HEK293 (cell line): ENCODE measurements at regions not wholly inside any gene's neighbourhood (a gene's known extent, or its start where the extent isn't known, plus 50 kb on each side); places are given as distances from the start of the nearest gene placed in this dataset.

Source experiments
- CTCF ChIA-PET: fragments of 350-600 bp; formaldehyde crosslinking; extraction: SDS; loops from one replicate; lab custom pipeline; 2021; ENCODE audit warnings: antibody characterized with exemption; lab: Yijun Ruan, JAX
- POLR2A ChIA-PET: fragments of 300-600 bp; formaldehyde crosslinking; extraction: SDS; loops from one replicate; lab custom pipeline; 2020; ENCODE audit warnings: antibody characterized with exemption, inconsistent platforms; lab: Yijun Ruan, JAX
- H3K27ac ChIP-seq: fragments of 200-500 bp; sonication (Bioruptor generic); 2 replicates; pipeline ENCODE4 v1.5.1; 2014; ENCODE audit warnings: low read depth, low read length, control low read depth, inconsistent platforms; ENCODE audit errors: extremely low read depth
- H3K36me3 ChIP-seq, 2 experiments: fragments of 200-500 bp in 1 of 2; sonication (Bioruptor generic) in 1 of 2; 1 replicate in 1 of 2; 2 replicates in 1 of 2; pipeline ENCODE4 v1.5.1; 2014 to 2017; ENCODE audit warnings: inconsistent platforms in 2 of 2, low read length in 2 of 2; ENCODE audit not compliant: control insufficient read depth in 2 of 2, insufficient read depth in 1 of 2
- H3K4me1 ChIP-seq: fragments of 200-500 bp; sonication (Bioruptor generic); 2 replicates; pipeline ENCODE4 v1.5.1; 2014; ENCODE audit warnings: mild to moderate bottlenecking, low read length, inconsistent platforms; ENCODE audit not compliant: control insufficient read depth, insufficient read depth
- H3K4me3 ChIP-seq: 2 replicates; pipeline ENCODE4 v1.5.1; 2011; ENCODE audit warnings: low read depth, mild to moderate bottlenecking, control low read depth, low read length, moderate library complexity
- H3K9me3 ChIP-seq: fragments of 200-500 bp; sonication (Bioruptor generic); 2 replicates; pipeline ENCODE4 v1.5.1; 2014; ENCODE audit warnings: low read depth, low read length, inconsistent platforms; ENCODE audit not compliant: control insufficient read depth, insufficient read depth
- GLI2 ChIP-seq: fragments of 450-650 bp; formaldehyde crosslinking; IDR thresholded peaks from 2 replicates; pipeline ENCODE4; 2017; ENCODE audit warnings: missing biosample characterization, missing genetic modification characterization, low read depth, borderline replicate concordance
- GLIS1 ChIP-seq: fragments of 450-650 bp; formaldehyde crosslinking; IDR thresholded peaks from 2 replicates; pipeline ENCODE4 v1.5.1; 2016; ENCODE audit warnings: missing biosample characterization, missing genetic modification characterization
- KLF16 ChIP-seq: fragments of 450-650 bp; formaldehyde crosslinking; IDR thresholded peaks from 2 replicates; pipeline ENCODE4 v1.5.1; 2017; ENCODE audit warnings: missing biosample characterization, missing genetic modification characterization
- ZBTB17 ChIP-seq: fragments of 450-650 bp; formaldehyde crosslinking; IDR thresholded peaks from 2 replicates; pipeline ENCODE4 v1.5.1; 2016; ENCODE audit warnings: missing biosample characterization, missing genetic modification characterization
- ZBTB7A ChIP-seq: fragments of 450-650 bp; formaldehyde crosslinking; IDR thresholded peaks from 2 replicates; pipeline ENCODE4 v1.5.1; 2016; ENCODE audit warnings: low read depth, missing biosample characterization, missing genetic modification characterization
- ZFP69B ChIP-seq: fragments of 450-650 bp; formaldehyde crosslinking; IDR thresholded peaks from 2 replicates; pipeline ENCODE4 v1.5.1; 2016; ENCODE audit warnings: missing biosample characterization, missing genetic modification characterization
- ZNF114 ChIP-seq: fragments of 450-650 bp; formaldehyde crosslinking; IDR thresholded peaks from 2 replicates; pipeline ENCODE4 v1.5.0; 2017; ENCODE audit warnings: missing biosample characterization, missing genetic modification characterization
- ZNF133 ChIP-seq: fragments of 450-650 bp; formaldehyde crosslinking; IDR thresholded peaks from 2 replicates; pipeline ENCODE4 v1.5.1; 2016; ENCODE audit warnings: missing biosample characterization, missing genetic modification characterization
- ZNF146 ChIP-seq: fragments of 450-650 bp; formaldehyde crosslinking; IDR thresholded peaks from 2 replicates; pipeline ENCODE4 v1.5.1; 2016; ENCODE audit warnings: missing biosample characterization, missing genetic modification characterization
- ZNF16 ChIP-seq: fragments of 450-650 bp; formaldehyde crosslinking; IDR thresholded peaks from 2 replicates; pipeline ENCODE4 v1.5.1; 2016; ENCODE audit warnings: low read depth, missing biosample characterization, missing genetic modification characterization
- ZNF169 ChIP-seq: fragments of 450-650 bp; formaldehyde crosslinking; IDR thresholded peaks from 2 replicates; pipeline ENCODE4 v1.5.1; 2016; ENCODE audit warnings: missing biosample characterization, missing genetic modification characterization
- ZNF433 ChIP-seq: fragments of 450-650 bp; formaldehyde crosslinking; IDR thresholded peaks from 2 replicates; pipeline ENCODE4 v1.5.1; 2016; ENCODE audit warnings: missing biosample characterization, missing genetic modification characterization, low read depth
- ZNF529 ChIP-seq: fragments of 450-650 bp; formaldehyde crosslinking; IDR thresholded peaks from 2 replicates; pipeline ENCODE4 v1.5.1; 2017; ENCODE audit warnings: missing genetic modification characterization, missing biosample characterization; ENCODE audit not compliant: insufficient replicate concordance
- ZNF549 ChIP-seq: fragments of 450-650 bp; IDR thresholded peaks from 2 replicates; pipeline ENCODE4 v1.5.1; 2018; ENCODE audit warnings: missing biosample characterization, missing genetic modification characterization, mild to moderate bottlenecking, inconsistent platforms, moderate library complexity
- ZNF558 ChIP-seq: fragments of 450-650 bp; formaldehyde crosslinking; IDR thresholded peaks from 2 replicates; pipeline ENCODE4 v1.5.1; 2016; ENCODE audit warnings: missing biosample characterization, missing genetic modification characterization
- ZNF747 ChIP-seq: fragments of 450-650 bp; formaldehyde crosslinking; IDR thresholded peaks from 2 replicates; pipeline ENCODE4 v1.5.1; 2016; ENCODE audit warnings: missing biosample characterization, missing genetic modification characterization
- ZNF785 ChIP-seq: fragments of 450-650 bp; formaldehyde crosslinking; IDR thresholded peaks from 2 replicates; pipeline ENCODE4 v1.5.1; 2016; ENCODE audit warnings: missing biosample characterization, missing genetic modification characterization
- ZNF843 ChIP-seq: fragments of 450-650 bp; formaldehyde crosslinking; IDR thresholded peaks from 2 replicates; pipeline ENCODE4 v1.5.1; 2016; ENCODE audit warnings: missing biosample characterization, missing genetic modification characterization
- ZSCAN16 ChIP-seq: fragments of 450-650 bp; formaldehyde crosslinking; IDR thresholded peaks from 2 replicates; pipeline ENCODE4 v1.5.1; 2016; ENCODE audit warnings: missing biosample characterization, missing genetic modification characterization
- ZSCAN30 ChIP-seq: fragments of 450-650 bp; IDR thresholded peaks from 2 replicates; pipeline ENCODE4 v1.5.1; 2018; ENCODE audit warnings: missing biosample characterization, mild to moderate bottlenecking, missing genetic modification characterization, moderate library complexity
- TF ChIP-seq, protein P1 (sequence below): IDR thresholded peaks from 2 replicates; pipeline ENCODE4 v1.6.1; 2011; ENCODE audit warnings: mild to moderate bottlenecking, low read depth, low read length, borderline replicate concordance
- TF ChIP-seq, protein P2 (sequence below): fragments of 450-650 bp; formaldehyde crosslinking; IDR thresholded peaks from 2 replicates; pipeline ENCODE4 v1.5.1; 2017; ENCODE audit warnings: missing biosample characterization, missing genetic modification characterization
- TF ChIP-seq, protein P3 (sequence below): fragments of 450-650 bp; formaldehyde crosslinking; IDR thresholded peaks from 2 replicates; pipeline ENCODE4 v1.5.1; 2016; ENCODE audit warnings: missing biosample characterization, missing genetic modification characterization, low read depth
- TF ChIP-seq, protein P4 (sequence below): fragments of 450-650 bp; IDR thresholded peaks from 2 replicates; pipeline ENCODE4 v1.5.1; 2018; ENCODE audit warnings: missing biosample characterization, mild to moderate bottlenecking, missing genetic modification characterization

DNA sequence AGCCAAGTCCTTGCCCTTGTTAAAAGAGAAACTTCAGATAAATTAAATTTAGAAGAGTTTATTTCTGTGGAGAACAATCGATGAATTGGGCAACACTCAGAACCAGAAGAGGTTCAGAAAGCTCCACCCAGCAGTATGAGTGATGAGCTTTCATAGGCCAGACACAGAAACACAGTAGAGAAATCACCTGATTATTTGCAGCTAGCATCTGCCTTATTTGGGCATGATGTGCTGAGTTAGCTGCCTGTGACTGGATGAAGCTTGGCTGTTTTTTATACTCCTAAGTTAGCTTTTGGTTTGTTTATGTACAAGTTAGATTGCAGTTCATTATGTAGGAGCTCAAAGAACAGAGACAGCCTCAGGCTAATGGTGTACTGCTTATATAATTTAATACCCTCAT is 269.5 kb upstream of the SESN3 start (continued):
- TF ChIP-seq GLI2 (tag by site-specific recombination) (no peak), ZNF549 (tag by site-specific recombination) (peak; percentile 59), ZSCAN30 (tag by site-specific recombination) (no peak), KLF16 (no peak), ZBTB7A (tag by site-specific recombination) (no peak)
- TF ChIP-seq, protein P1, sequence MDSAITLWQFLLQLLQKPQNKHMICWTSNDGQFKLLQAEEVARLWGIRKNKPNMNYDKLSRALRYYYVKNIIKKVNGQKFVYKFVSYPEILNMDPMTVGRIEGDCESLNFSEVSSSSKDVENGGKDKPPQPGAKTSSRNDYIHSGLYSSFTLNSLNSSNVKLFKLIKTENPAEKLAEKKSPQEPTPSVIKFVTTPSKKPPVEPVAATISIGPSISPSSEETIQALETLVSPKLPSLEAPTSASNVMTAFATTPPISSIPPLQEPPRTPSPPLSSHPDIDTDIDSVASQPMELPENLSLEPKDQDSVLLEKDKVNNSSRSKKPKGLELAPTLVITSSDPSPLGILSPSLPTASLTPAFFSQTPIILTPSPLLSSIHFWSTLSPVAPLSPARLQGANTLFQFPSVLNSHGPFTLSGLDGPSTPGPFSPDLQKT: no peak

DNA sequence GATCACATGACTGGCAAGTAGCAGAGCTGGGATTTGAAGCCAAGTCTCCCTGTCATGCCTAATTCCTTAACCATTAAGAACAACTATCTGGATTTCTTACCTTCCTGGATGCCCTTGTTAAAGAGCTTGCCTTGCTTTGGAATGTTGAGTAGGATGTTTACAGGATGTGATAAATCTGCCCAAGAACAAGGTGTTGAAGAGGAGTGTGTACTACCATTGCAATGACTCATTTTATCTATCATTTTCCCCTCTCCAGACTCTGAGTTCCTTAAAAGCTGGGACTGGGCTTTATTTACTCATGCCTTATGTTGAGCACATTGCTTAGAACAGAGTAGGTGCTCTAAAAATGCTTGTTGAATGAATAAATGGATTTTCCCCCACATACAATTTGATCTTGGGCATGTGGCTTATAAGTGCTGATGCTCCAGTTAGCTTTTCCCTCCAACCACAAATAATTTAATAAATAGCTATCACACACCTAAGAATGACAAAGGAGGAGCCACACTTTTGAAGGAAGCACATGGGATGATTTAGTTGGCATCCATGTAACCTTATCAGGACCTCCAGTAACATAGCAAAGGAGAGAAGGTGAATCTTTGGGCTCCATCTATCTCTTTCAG is 268.6 kb upstream of the SESN3 start:
- TF ChIP-seq ZNF843 (tag by site-specific recombination) (no peak), ZNF529 (tag by site-specific recombination) (no peak), ZNF747 (no peak), ZNF16 (tag by site-specific recombination) (no peak), ZNF558 (tag by site-specific recombination) (no peak), ZFP69B (tag by site-specific recombination) (no peak), ZNF433 (tag by site-specific recombination) (no peak), ZNF114 (no peak), ZNF133 (no peak), ZNF146 (tag by site-specific recombination) (no peak)
- TF ChIP-seq, protein P2, sequence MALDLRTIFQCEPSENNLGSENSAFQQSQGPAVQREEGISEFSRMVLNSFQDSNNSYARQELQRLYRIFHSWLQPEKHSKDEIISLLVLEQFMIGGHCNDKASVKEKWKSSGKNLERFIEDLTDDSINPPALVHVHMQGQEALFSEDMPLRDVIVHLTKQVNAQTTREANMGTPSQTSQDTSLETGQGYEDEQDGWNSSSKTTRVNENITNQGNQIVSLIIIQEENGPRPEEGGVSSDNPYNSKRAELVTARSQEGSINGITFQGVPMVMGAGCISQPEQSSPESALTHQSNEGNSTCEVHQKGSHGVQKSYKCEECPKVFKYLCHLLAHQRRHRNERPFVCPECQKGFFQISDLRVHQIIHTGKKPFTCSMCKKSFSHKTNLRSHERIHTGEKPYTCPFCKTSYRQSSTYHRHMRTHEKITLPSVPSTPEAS (tag by site-specific recombination): no peak
- TF ChIP-seq, protein P3, sequence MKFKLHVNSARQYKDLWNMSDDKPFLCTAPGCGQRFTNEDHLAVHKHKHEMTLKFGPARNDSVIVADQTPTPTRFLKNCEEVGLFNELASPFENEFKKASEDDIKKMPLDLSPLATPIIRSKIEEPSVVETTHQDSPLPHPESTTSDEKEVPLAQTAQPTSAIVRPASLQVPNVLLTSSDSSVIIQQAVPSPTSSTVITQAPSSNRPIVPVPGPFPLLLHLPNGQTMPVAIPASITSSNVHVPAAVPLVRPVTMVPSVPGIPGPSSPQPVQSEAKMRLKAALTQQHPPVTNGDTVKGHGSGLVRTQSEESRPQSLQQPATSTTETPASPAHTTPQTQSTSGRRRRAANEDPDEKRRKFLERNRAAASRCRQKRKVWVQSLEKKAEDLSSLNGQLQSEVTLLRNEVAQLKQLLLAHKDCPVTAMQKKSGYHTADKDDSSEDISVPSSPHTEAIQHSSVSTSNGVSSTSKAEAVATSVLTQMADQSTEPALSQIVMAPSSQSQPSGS (tag by site-specific recombination): no peak
- TF ChIP-seq, all 188 proteins: peak for 0
- Histone ChIP-seq H3K4me1 (peaks cover 6% of the 10 kb centered on the region), H3K9me3 (no peaks in the 10 kb centered on the region), H3K4me3 (no peak overlapping the region), H3K36me3 (no peaks in the 10 kb centered on the region), H3K27ac (no peak overlapping the region)
- ChIA-PET CTCF (interaction anchor here (0.8 to 1.8 kb wide), 5 partner anchors 9 to 348 kb away, joined by 3 to 10 read pairs (median 3); partner anchors contain the start of gene SESN3), POLR2A (interaction anchor here (0.9 to 1.0 kb wide), 4 partner anchors 22 to 290 kb away, joined by 3 to 5 read pairs (median 4); partner anchors contain the start of genes CEP57, FAM76B and SESN3)

DNA sequence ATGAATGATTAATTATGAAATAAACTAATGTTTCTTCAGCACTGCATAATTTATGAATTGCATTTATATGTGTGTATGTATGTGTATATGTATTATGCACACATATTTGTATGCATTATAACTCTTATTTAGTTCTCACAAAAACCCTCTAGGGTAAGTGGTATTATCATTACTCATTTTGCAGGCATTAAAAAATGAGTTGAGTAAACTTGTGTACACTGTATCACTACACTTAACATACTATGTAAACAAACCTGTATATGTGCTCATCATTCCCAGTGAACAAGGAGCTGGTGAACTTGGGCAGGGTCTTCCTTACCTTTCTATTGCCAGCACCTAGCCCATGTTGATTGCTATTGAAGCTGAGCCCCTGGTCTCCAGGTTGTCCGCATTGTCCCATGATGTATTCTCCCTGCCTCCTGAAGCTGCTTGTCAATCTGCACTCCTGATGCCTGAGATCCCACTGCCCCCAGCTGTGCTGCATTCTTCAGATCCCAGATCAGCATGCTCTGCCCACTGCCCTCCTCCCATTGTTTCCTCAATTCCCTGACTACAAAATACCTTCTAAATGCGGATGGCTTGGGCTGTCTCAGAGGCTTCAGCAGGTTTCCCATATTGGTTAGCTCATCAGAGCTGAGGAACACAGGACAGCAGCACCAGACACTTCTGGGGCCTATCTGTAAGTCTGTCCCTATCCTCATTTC is 267.9 kb upstream of the SESN3 start:
- POLR2A ChIA-PET: interaction anchor here (0.8 to 1.0 kb wide), 5 partner anchors 11 to 291 kb away, joined by 3 to 5 read pairs (median 3); partner anchors contain the start of genes CEP57, FAM76B and SESN3
- H3K4me1 ChIP-seq: peaks cover 6% of the 10 kb centered on the region
- no peak overlapping the region for H3K27ac ChIP-seq
- TF ChIP-seq, protein P4, sequence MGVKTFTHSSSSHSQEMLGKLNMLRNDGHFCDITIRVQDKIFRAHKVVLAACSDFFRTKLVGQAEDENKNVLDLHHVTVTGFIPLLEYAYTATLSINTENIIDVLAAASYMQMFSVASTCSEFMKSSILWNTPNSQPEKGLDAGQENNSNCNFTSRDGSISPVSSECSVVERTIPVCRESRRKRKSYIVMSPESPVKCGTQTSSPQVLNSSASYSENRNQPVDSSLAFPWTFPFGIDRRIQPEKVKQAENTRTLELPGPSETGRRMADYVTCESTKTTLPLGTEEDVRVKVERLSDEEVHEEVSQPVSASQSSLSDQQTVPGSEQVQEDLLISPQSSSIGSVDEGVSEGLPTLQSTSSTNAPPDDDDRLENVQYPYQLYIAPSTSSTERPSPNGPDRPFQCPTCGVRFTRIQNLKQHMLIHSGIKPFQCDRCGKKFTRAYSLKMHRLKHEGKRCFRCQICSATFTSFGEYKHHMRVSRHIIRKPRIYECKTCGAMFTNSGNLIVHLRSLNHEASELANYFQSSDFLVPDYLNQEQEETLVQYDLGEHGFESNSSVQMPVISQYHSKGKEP: no peak
- no peak for TF ChIP-seq ZNF169
- no peak for TF ChIP-seq ZSCAN16
- peak; percentile 72 for TF ChIP-seq GLIS1 (tag by site-specific recombination)
- peak; percentile 54; the same call in 1 of the 2 replicates for TF ChIP-seq ZBTB17 (tag by site-specific recombination)
- no peak for TF ChIP-seq ZNF785 (tag by site-specific recombination)
- no peak overlapping the region for H3K4me3 ChIP-seq
- CTCF ChIA-PET: interaction anchor here (0.8 to 1.8 kb wide), 3 partner anchors 10 to 267 kb away, joined by 3 to 10 read pairs (median 4); partner anchors contain the start of gene SESN3
- H3K9me3 ChIP-seq: no peaks in the 10 kb centered on the region
- no peaks in the 10 kb centered on the region for H3K36me3 ChIP-seq
